Testis (tissue), 2 donors: ENCODE measurements at regions not wholly inside any gene's neighbourhood (a gene's known extent, or its start where the extent isn't known, plus 50 kb on each side); places are given as distances from the start of the nearest gene placed in this dataset.

Experiments used
- POLR2A ChIP-seq: fragments of 450-650 bp; IDR thresholded peaks from one replicate; pipeline ENCODE4 v1.6.1; 2017; ENCODE audit warnings: antibody characterized with exemption, mild to moderate bottlenecking, moderate library complexity
- TF ChIP-seq, protein P1 (sequence below), 3 experiments: fragments of 450-650 bp in 2 of 3; fragments of 200-600 bp in 1 of 3; sonication (generic) in 1 of 3; IDR thresholded peaks; one replicate each; pipeline ENCODE4 v1.5.1; 2016 to 2019; ENCODE audit warnings: antibody characterized with exemption in 3 of 3, mild to moderate bottlenecking in 2 of 3, moderate library complexity in 1 of 3

DNA sequence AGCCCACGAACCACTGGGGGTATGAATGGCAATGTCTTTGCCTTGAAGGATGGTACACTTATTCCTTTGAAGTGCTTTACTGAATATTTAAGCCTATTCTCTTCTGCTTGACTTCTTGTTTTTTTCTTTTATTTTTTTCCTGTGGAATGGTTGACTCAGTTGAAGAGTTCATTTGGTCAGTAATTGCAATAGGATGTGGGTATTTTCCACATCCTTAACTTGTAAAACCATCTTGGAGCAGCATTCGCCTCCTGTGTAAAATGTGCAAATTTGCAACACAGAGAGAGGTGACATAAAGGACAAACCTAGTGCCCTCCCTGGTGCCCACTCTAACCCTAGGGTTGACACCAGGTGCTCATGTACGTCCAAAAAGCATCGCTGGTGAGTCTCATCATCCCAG, 347.0 kb downstream of the GATA3 start:
- TF ChIP-seq, protein P1, sequence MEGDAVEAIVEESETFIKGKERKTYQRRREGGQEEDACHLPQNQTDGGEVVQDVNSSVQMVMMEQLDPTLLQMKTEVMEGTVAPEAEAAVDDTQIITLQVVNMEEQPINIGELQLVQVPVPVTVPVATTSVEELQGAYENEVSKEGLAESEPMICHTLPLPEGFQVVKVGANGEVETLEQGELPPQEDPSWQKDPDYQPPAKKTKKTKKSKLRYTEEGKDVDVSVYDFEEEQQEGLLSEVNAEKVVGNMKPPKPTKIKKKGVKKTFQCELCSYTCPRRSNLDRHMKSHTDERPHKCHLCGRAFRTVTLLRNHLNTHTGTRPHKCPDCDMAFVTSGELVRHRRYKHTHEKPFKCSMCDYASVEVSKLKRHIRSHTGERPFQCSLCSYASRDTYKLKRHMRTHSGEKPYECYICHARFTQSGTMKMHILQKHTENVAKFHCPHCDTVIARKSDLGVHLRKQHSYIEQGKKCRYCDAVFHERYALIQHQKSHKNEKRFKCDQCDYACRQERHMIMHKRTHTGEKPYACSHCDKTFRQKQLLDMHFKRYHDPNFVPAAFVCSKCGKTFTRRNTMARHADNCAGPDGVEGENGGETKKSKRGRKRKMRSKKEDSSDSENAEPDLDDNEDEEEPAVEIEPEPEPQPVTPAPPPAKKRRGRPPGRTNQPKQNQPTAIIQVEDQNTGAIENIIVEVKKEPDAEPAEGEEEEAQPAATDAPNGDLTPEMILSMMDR (IDR thresholded peaks at IDR 0.05): no peak
- TF ChIP-seq POLR2A: no peak
